ENCODE measurements at regions not wholly inside any gene's neighbourhood (a gene's known extent, or its start where the extent isn't known, plus 50 kb on each side); places are given as distances from the start of the nearest gene placed in this dataset.

GRCh38 chr2:180679693-180680092, 300.7 kb upstream of the UBE2E3 start:
- no peaks in the 10 kb centered on the region for H4K20me1 ChIP-seq (ENCODE audit: insufficient read depth)
- H3K27ac ChIP-seq, result no peak overlapping the region
- H2AFZ ChIP-seq, result no peak overlapping the region
- H3K9me3 ChIP-seq (ENCODE audit: low read depth), result no peaks in the 10 kb centered on the region
- peaks cover 21% of the 10 kb centered on the region for H3K4me1 ChIP-seq (ENCODE audit: insufficient read depth)
- H3K4me2 ChIP-seq (ENCODE audit: unreplicated experiment), result no peak overlapping the region
- no peaks in the 10 kb centered on the region for H3K27me3 ChIP-seq (replicated peaks; ENCODE audit: insufficient read depth)
- in situ Hi-C loops (cut with MboI), result no loop called here
- H3K36me3 ChIP-seq (ENCODE audit: low read depth), result no peaks in the 10 kb centered on the region
- no peak overlapping the region for H3K4me3 ChIP-seq
- no peak overlapping the region for H3K9ac ChIP-seq
- TF ChIP-seq EZH2phosphoT487 (IDR thresholded peaks at IDR 0.05; ENCODE audit: insufficient read depth, low read depth) (no peak), EZH2 (IDR thresholded peaks at IDR 0.05; ENCODE audit: insufficient read depth, poor library complexity, severe bottlenecking) (no peak)
- no peak for DNase-seq
- WGBS, 2 experiments (ENCODE audit: low coverage in 1 of 2, low lambda C conversion rate in 2 of 2, missing lambda C conversion rate in 2 of 2), result 71 to 76% methylated on average over 2 of the region's 2 CpGs
- H3K79me2 ChIP-seq (ENCODE audit: insufficient read depth), result no peaks in the 10 kb centered on the region
- no peaks in the 10 kb centered on the region for H3K9me2 ChIP-seq (ENCODE audit: insufficient read depth)
- no peaks in the 10 kb centered on the region for H3F3A ChIP-seq (ENCODE audit: insufficient read depth)

GRCh38 chr2:180678625-180678972, 301.8 kb upstream of the UBE2E3 start:
- no peaks in the 10 kb centered on the region for H3K9me3 ChIP-seq (ENCODE audit: low read depth)
- peaks cover 21% of the 10 kb centered on the region for H3K4me1 ChIP-seq (ENCODE audit: insufficient read depth)
- H2AFZ ChIP-seq, result no peak overlapping the region
- no peak overlapping the region for H3K4me3 ChIP-seq
- H3K4me2 ChIP-seq (ENCODE audit: unreplicated experiment), result no peak overlapping the region
- H4K20me1 ChIP-seq (ENCODE audit: insufficient read depth), result no peaks in the 10 kb centered on the region
- H3F3A ChIP-seq (ENCODE audit: insufficient read depth), result no peaks in the 10 kb centered on the region
- no peaks in the 10 kb centered on the region for H3K9me2 ChIP-seq (ENCODE audit: insufficient read depth)
- H3K9ac ChIP-seq, result no peak overlapping the region
- no peaks in the 10 kb centered on the region for H3K79me2 ChIP-seq (ENCODE audit: insufficient read depth)
- no peak for TF ChIP-seq EZH2phosphoT487 (IDR thresholded peaks at IDR 0.05; ENCODE audit: insufficient read depth, low read depth)
- no peaks in the 10 kb centered on the region for H3K27me3 ChIP-seq (replicated peaks; ENCODE audit: insufficient read depth)
- WGBS, 2 experiments (ENCODE audit: low coverage in 1 of 2, low lambda C conversion rate in 2 of 2, missing lambda C conversion rate in 2 of 2), result 33 to 41% methylated on average over 3 of the region's 3 CpGs
- in situ Hi-C loops (cut with MboI), result no loop called here
- H3K27ac ChIP-seq, result no peak overlapping the region
- H3K36me3 ChIP-seq (ENCODE audit: low read depth), result no peaks in the 10 kb centered on the region
- no peak for DNase-seq

GRCh38 chr2:180677930-180678624, 302.3 kb upstream of the UBE2E3 start:
- Histone ChIP-seq H3K27me3 (replicated peaks; ENCODE audit: insufficient read depth) (no peaks in the 10 kb centered on the region), H2AFZ (peak overlapping the region; percentile 57), H3K4me2 (ENCODE audit: unreplicated experiment) (peak overlapping the region; percentile 39), H3K4me3 (no peak overlapping the region), H3K9ac (no peak overlapping the region), H3F3A (ENCODE audit: insufficient read depth) (no peaks in the 10 kb centered on the region), H3K79me2 (ENCODE audit: insufficient read depth) (no peaks in the 10 kb centered on the region), H3K27ac (no peak overlapping the region), H3K9me3 (ENCODE audit: low read depth) (no peaks in the 10 kb centered on the region), H4K20me1 (ENCODE audit: insufficient read depth) (no peaks in the 10 kb centered on the region), H3K9me2 (ENCODE audit: insufficient read depth) (no peaks in the 10 kb centered on the region), H3K4me1 (ENCODE audit: insufficient read depth) (peaks cover 21% of the 10 kb centered on the region), H3K36me3 (ENCODE audit: low read depth) (no peaks in the 10 kb centered on the region)
- TF ChIP-seq EZH2 (IDR thresholded peaks at IDR 0.05; ENCODE audit: insufficient read depth, poor library complexity, severe bottlenecking) (no peak), EZH2phosphoT487 (IDR thresholded peaks at IDR 0.05; ENCODE audit: insufficient read depth, low read depth) (no peak)
- in situ Hi-C loops (cut with MboI), result no loop called here
- peak; percentile 36 for DNase-seq
- 31 to 45% methylated on average over 3 of the region's 3 CpGs for WGBS, 2 experiments (ENCODE audit: low coverage in 1 of 2, low lambda C conversion rate in 2 of 2, missing lambda C conversion rate in 2 of 2)

- H3K27ac ChIP-seq, result no peak overlapping the region
- H3F3A ChIP-seq (ENCODE audit: insufficient read depth), result no peaks in the 10 kb centered on the region
- DNase-seq, result peak; percentile 48
- no peaks in the 10 kb centered on the region for H3K79me2 ChIP-seq (ENCODE audit: insufficient read depth)
- no peak overlapping the region for H3K9ac ChIP-seq
- no peak overlapping the region for H3K4me3 ChIP-seq
- H3K36me3 ChIP-seq (ENCODE audit: low read depth), result no peaks in the 10 kb centered on the region
- peak overlapping the region; percentile 39 for H3K4me2 ChIP-seq (ENCODE audit: unreplicated experiment)
- H3K9me2 ChIP-seq (ENCODE audit: insufficient read depth), result no peaks in the 10 kb centered on the region
- no peaks in the 10 kb centered on the region for H4K20me1 ChIP-seq (ENCODE audit: insufficient read depth)
- in situ Hi-C loops (cut with MboI), result no loop called here
- H3K27me3 ChIP-seq (replicated peaks; ENCODE audit: insufficient read depth), result no peaks in the 10 kb centered on the region
- TF ChIP-seq EZH2phosphoT487 (IDR thresholded peaks at IDR 0.05; ENCODE audit: insufficient read depth, low read depth), result no peak
- TF ChIP-seq EZH2 (IDR thresholded peaks at IDR 0.05; ENCODE audit: insufficient read depth, poor library complexity, severe bottlenecking), result no peak
- H3K9me3 ChIP-seq (ENCODE audit: low read depth), result no peaks in the 10 kb centered on the region
- 2 to 20% methylated on average over 3 of the region's 3 CpGs for WGBS, 2 experiments (ENCODE audit: low coverage in 1 of 2, low lambda C conversion rate in 2 of 2, missing lambda C conversion rate in 2 of 2)
- H3K4me1 ChIP-seq (ENCODE audit: insufficient read depth), result peaks cover 21% of the 10 kb centered on the region
- peak overlapping the region; percentile 57 for H2AFZ ChIP-seq
Measured at GRCh38 chr2:180677200-180677599, 303.2 kb upstream of the UBE2E3 start.
